Activated CD8-positive, alpha-beta memory T cell treated with anti-CD3 and anti-CD28 coated beads, Interleukin-2, amount 10 ng/mL, durations not matched to agents 7 days and 5 days (primary cell): ENCODE measurements at regions not wholly inside any gene's neighbourhood (a gene's known extent, or its start where the extent isn't known, plus 50 kb on each side); places are given as distances from the start of the nearest gene placed in this dataset.

ENCODE experiments used
- ATAC-seq: fragments of 150-1000 bp; cut with Tn5 transposase; one replicate; pipeline ENCODE4 v1.10.0; 2021; ENCODE audit warnings: moderate library complexity
- CTCF ChIA-PET: fragments of 350-600 bp; sonication (Branson Sonifier 250); formaldehyde crosslinking; loops from one replicate; lab custom pipeline; 2021; ENCODE audit warnings: antibody characterized with exemption; lab: Charles Lee
- DNase-seq: peaks from one replicate; pipeline ENCODE4 v3.0.0-alpha.2; 2020
- H3K27ac Mint-ChIP-seq: one replicate; pipeline ENCODE4 v1.8.0; 2021; ENCODE audit warnings: mild to moderate bottlenecking, mixed read lengths
- H3K27me3 Mint-ChIP-seq: one replicate; pipeline ENCODE4 v1.8.0; 2021; ENCODE audit warnings: mixed read lengths
- H3K36me3 Mint-ChIP-seq: one replicate; pipeline ENCODE4 v1.8.0; 2021; ENCODE audit warnings: mild to moderate bottlenecking, mixed read lengths
- H3K4me1 Mint-ChIP-seq: one replicate; pipeline ENCODE4 v1.8.0; 2021; ENCODE audit warnings: mixed read lengths
- H3K4me3 Mint-ChIP-seq: one replicate; pipeline ENCODE4 v1.8.0; 2021; ENCODE audit warnings: mild to moderate bottlenecking, moderate library complexity, mixed read lengths
- H3K9me3 Mint-ChIP-seq: one replicate; pipeline ENCODE4 v1.8.0; 2022; ENCODE audit warnings: low read depth, mixed read lengths

DNA sequence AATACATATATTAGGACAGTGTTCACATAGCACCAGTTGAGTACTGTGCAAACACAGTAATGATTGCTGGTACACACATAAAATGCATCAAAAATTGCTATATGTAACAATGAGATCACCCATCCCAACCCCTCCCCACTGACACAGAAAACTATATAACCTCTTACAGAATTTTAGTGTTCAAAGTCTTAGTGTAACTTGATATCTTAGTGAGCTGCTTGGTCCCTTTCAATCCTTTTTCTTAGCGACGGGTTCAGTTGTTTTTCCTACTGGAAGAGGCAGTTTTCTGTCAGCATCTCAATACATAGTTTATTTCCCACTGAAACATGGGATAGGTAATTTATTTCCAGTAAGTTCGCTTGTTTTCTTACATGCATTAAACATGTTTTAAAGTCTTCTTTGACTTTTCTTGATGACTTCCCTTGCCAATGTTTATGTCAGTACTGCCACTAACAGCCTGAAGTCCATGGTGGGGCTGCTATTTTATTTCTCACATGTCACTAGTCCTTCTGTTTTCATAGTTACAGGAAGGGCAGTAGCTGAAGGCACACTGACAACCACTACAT is 96.4 kb upstream of the FOXC1 start:
- Mint-ChIP-seq H3K4me1 (peaks cover 3% of the 10 kb centered on the region), H3K4me3 (no peak overlapping the region), H3K27ac (no peak overlapping the region), H3K27me3 (peaks cover 9% of the 10 kb centered on the region), H3K9me3 (no peaks in the 10 kb centered on the region), H3K36me3 (no peaks in the 10 kb centered on the region)
- no peak for ATAC-seq
- DNase-seq: no peak
- CTCF ChIA-PET: interaction anchor here (1.2 kb wide), 1 partner anchor 10 kb away, joined by 4 read pairs; no protein-coding TSS in a partner anchor

DNA sequence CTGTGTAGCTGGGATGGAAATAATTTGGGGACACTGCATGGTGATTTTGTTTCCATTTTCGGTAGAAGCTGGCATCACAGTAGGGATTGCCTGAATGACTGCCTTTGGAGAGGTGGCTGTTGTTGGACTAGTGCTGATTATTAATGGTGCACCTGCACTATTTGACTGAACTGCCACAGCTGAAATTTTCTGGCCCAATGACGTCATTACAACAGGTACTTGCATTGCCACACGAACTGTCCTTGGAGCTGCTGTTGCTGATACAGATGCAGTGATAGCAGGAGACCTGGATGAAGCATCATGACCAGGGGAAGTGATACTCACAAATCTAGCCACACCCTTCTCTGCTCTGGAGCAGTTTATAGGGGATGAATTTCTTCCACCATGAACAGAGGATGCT is 95.6 kb upstream of the FOXC1 start:
- H3K27ac Mint-ChIP-seq: no peak overlapping the region
- CTCF ChIA-PET: interaction anchor here (1.1 kb wide), 1 partner anchor 9 kb away, joined by 4 read pairs; no protein-coding TSS in a partner anchor
- H3K4me3 Mint-ChIP-seq: no peak overlapping the region
- ATAC-seq: no peak
- H3K4me1 Mint-ChIP-seq: peaks cover 3% of the 10 kb centered on the region
- no peak for DNase-seq
- H3K9me3 Mint-ChIP-seq: no peaks in the 10 kb centered on the region
- no peaks in the 10 kb centered on the region for H3K36me3 Mint-ChIP-seq
- peaks cover 9% of the 10 kb centered on the region for H3K27me3 Mint-ChIP-seq

DNA sequence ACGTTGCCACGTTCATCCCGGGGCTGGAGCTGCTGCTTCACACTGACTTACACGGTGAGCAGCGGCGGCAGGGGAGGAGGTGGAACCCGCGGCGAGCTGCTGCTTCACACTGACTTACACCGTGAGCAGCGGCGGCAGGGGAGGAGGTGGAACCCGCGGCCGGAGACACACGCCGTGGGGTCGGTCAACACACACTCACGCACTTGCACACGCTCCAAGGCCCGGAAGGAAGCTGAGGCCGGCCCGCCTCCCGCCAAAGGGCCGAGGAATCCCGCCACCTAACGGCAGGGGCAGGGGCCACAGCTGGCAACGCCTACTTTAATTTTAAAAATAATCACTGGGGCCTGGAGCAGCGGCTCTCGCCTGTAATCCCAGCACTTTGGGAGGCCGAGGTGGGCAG is 94.4 kb upstream of the FOXC1 start:
- no peak for DNase-seq
- CTCF ChIA-PET: no interaction called here
- no peak overlapping the region for H3K4me3 Mint-ChIP-seq

DNA sequence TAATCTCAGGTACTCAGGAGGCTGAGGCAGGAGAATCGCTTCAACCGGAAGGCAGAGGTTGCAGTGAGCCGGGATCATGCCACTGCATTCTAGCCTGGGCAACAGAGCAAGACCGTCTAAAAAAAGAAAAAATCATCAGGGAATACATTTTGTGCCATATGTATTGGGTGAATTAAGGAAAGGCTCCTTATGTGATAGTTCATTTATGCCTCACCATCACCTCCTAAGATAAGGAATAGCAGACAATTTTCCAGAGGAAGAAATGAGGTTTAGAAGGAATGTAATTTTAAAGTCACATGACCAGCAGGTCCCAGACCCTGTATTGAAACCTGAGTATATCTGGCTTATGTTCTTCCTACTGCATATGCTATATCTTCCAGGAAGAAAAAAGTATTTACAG is 93.9 kb upstream of the FOXC1 start:
- peaks cover 3% of the 10 kb centered on the region for H3K4me1 Mint-ChIP-seq
- no peaks in the 10 kb centered on the region for H3K36me3 Mint-ChIP-seq
- no peak for DNase-seq
- no peak overlapping the region for H3K27ac Mint-ChIP-seq
- H3K4me3 Mint-ChIP-seq: no peak overlapping the region
- ATAC-seq: no peak
- H3K9me3 Mint-ChIP-seq: no peaks in the 10 kb centered on the region
- peaks cover 9% of the 10 kb centered on the region for H3K27me3 Mint-ChIP-seq
- CTCF ChIA-PET: no interaction called here

More for the DNA sequence above, 94.4 kb upstream of the FOXC1 start:
- H3K4me1 Mint-ChIP-seq: peaks cover 3% of the 10 kb centered on the region
- no peaks in the 10 kb centered on the region for H3K36me3 Mint-ChIP-seq
- peaks cover 9% of the 10 kb centered on the region for H3K27me3 Mint-ChIP-seq
- no peak overlapping the region for H3K27ac Mint-ChIP-seq
- no peak for ATAC-seq
- no peaks in the 10 kb centered on the region for H3K9me3 Mint-ChIP-seq

DNA sequence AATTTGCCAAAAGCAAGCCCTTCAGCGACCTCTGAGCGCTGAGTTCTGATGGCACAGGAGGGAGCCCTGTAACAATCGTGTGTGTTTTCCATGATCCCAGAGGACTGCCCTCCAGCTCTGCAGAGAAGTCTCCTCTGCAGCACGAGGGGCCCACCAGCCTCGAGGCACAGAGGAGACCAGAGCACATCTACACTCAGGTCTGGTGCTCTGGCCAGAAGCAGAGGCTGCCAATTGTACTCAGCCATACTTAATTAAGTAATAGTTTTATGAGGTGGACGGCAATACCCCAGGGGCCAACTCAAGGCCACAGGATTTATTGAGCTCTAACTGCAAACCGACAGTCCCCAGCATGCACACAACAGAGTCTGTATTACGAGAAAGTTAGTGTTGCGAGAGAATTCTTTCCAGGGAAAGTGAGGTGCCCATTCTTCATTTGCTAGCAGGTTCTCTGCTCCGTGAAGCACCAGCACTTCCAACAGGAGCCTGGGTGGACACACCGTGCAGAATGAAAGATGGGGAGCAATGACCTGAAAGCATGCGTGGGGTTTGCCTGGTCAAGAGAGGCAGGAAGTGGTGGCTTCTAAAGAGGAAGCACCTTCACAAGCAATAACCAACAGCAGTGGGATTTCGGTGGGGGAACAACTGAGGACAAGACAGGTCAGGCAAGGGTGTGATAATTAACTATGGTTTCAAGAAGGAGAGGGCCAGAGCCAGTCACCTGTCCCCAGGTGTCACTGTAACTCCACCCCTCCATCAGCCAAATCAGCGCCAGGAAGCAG is 92.8 kb upstream of the FOXC1 start:
- Mint-ChIP-seq H3K4me3 (no peak overlapping the region), H3K4me1 (peaks cover 3% of the 10 kb centered on the region), H3K36me3 (no peaks in the 10 kb centered on the region), H3K27me3 (peaks cover 4% of the 10 kb centered on the region), H3K27ac (no peak overlapping the region), H3K9me3 (no peaks in the 10 kb centered on the region)
- CTCF ChIA-PET: no interaction called here
- ATAC-seq (no peak), DNase-seq (no peak)

DNA sequence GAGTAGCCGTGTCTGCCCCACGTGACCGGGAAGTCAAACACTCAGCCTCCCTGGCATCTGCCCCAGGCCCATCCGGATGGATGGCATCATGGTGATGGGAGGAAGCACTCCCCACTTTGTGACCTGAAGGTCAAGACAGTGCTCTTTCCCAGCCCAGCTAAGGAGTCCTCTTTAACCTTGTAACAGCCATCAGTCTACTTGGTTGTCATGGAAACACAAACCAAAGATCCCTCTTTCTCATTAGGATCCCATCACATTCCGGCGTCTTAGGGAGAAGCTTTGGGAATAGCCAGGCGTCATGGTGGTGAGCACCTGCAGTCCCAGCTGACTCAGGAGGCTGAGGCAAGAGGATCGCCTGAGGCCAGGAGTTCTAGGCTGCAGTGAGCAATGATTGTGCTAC is 90.9 kb upstream of the FOXC1 start:
- Mint-ChIP-seq H3K27me3 (peaks cover 9% of the 10 kb centered on the region), H3K4me3 (no peak overlapping the region), H3K4me1 (peaks cover 3% of the 10 kb centered on the region), H3K27ac (no peak overlapping the region), H3K9me3 (no peaks in the 10 kb centered on the region), H3K36me3 (no peaks in the 10 kb centered on the region)
- DNase-seq (no peak), ATAC-seq (no peak)
- CTCF ChIA-PET: no interaction called here

DNA sequence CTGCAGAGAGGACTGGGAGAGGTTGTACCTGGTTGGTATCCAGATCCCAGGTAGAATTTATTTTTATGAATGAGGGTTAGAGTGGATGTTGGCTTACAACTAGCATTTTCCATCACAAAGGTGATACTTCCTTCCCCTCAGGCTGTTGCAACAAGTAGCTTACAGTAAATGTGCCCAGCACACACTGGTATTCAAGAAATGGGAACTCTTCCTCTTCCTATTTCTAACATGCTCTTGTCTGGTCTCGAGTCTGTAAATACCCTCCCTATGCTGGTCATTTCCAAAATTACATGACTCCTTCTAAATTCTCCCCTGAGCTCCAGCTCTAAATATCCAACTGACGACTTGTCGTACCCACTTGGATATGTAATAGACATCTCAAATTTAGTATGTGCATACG is 90.1 kb upstream of the FOXC1 start:
- CTCF ChIA-PET: no interaction called here
- DNase-seq: no peak
- Mint-ChIP-seq H3K27ac (no peak overlapping the region), H3K9me3 (no peaks in the 10 kb centered on the region), H3K27me3 (peaks cover 12% of the 10 kb centered on the region), H3K36me3 (no peaks in the 10 kb centered on the region), H3K4me3 (no peak overlapping the region), H3K4me1 (peaks cover 9% of the 10 kb centered on the region)
- ATAC-seq: no peak

DNA sequence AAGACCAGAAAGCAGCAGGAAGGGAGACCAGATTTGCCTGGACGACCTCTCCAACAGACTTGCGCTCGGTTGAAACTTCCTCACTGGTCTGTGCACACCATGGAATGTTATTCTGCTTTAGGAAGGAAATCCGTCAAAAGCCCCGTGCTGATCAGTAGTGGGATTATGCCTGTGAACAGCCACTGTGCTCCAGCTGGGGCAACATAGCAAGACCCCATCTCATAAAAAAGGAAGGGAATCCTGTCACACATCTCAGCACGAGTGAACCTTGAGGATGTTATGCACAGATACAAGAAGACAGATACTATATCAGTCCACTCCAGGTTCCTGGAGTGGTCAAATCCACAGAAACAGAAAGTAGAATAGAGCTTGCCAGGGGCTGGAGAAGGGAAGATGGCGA is 86.9 kb upstream of the FOXC1 start:
- no peak for DNase-seq
- H3K4me1 Mint-ChIP-seq: peaks cover 23% of the 10 kb centered on the region
- no peak for ATAC-seq
- peaks cover 12% of the 10 kb centered on the region for H3K27me3 Mint-ChIP-seq
- H3K27ac Mint-ChIP-seq: no peak overlapping the region
- no peaks in the 10 kb centered on the region for H3K9me3 Mint-ChIP-seq
- CTCF ChIA-PET: interaction anchor here (1.2 to 1.7 kb wide), 5 partner anchors 8 to 55 kb away, joined by 3 to 4 read pairs (median 4); no protein-coding TSS in a partner anchor
- H3K36me3 Mint-ChIP-seq: no peaks in the 10 kb centered on the region
- no peak overlapping the region for H3K4me3 Mint-ChIP-seq

DNA sequence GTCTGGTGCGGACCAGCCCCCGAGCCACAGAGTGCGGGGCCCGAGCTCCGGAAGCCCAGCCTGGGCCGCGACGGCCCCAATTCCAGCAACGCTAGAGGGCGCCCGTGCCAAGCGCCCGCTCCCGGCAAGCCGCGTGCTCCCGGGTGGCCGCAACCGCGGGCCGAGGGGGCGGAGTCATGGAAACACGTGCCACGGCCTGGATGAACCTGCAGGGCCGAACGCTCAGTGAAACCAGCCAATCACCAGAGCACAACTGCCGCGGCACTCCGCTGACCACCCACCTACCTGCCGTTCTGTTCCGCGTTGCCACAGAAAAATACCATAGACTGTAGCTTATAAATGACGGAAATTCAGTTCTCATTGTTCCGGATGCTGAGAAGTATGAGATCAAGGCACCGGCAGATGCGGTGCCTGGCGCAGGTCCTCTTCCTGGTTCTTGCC is 85.7 kb upstream of the FOXC1 start:
- CTCF ChIA-PET: interaction anchor here (0.7 to 2.2 kb wide), 15 partner anchors 8 to 713 kb away, joined by 3 to 22 read pairs (median 4); no protein-coding TSS in a partner anchor
- ATAC-seq (peak; percentile 82), DNase-seq (peak; percentile 80)
- Mint-ChIP-seq H3K4me3 (peak overlapping the region; percentile 25), H3K36me3 (no peaks in the 10 kb centered on the region), H3K27ac (peak overlapping the region; percentile 75), H3K27me3 (peaks cover 15% of the 10 kb centered on the region), H3K4me1 (peaks cover 26% of the 10 kb centered on the region), H3K9me3 (no peaks in the 10 kb centered on the region)

DNA sequence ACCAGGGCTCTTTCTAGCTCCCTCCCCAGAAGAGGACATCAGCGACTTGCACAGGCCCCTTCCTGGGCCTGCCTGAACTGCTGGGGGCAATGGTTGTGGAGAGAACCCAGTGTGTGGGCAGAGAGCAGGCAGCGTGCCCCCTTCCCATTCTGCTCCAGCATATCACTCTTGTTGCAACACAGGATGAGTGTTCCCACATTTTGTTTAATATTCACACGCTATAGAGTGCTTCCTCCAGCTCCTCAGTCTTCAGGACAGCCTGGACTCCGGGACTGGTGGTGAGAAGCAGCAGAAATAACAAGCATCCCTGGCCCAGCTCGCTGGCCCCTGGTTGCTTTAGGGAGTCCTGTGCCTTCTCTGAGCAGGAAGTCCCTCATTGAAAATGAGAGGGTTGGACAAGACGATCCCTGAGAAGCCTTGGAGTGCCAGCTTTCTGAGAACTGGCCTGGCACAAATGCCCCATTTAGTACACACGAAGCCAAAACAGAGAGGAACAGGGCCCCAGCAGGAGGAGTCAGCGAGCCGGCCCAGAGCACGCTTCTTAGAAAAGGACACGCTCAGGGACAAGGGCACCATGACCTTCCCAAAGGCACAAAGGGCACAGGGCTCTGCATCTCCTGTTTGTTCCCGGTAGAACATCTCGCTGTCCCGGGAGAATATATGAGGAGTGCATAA is 84.2 kb upstream of the FOXC1 start:
- no peaks in the 10 kb centered on the region for H3K9me3 Mint-ChIP-seq
- DNase-seq: no peak
- no peak overlapping the region for H3K4me3 Mint-ChIP-seq
- H3K27me3 Mint-ChIP-seq: peaks cover 15% of the 10 kb centered on the region
- no peaks in the 10 kb centered on the region for H3K36me3 Mint-ChIP-seq
- CTCF ChIA-PET: interaction anchor here (0.6 to 2.2 kb wide), 6 partner anchors 25 to 85 kb away, joined by 3 to 14 read pairs (median 4); no protein-coding TSS in a partner anchor
- no peak for ATAC-seq
- H3K27ac Mint-ChIP-seq: no peak overlapping the region
- H3K4me1 Mint-ChIP-seq: peaks cover 26% of the 10 kb centered on the region

DNA sequence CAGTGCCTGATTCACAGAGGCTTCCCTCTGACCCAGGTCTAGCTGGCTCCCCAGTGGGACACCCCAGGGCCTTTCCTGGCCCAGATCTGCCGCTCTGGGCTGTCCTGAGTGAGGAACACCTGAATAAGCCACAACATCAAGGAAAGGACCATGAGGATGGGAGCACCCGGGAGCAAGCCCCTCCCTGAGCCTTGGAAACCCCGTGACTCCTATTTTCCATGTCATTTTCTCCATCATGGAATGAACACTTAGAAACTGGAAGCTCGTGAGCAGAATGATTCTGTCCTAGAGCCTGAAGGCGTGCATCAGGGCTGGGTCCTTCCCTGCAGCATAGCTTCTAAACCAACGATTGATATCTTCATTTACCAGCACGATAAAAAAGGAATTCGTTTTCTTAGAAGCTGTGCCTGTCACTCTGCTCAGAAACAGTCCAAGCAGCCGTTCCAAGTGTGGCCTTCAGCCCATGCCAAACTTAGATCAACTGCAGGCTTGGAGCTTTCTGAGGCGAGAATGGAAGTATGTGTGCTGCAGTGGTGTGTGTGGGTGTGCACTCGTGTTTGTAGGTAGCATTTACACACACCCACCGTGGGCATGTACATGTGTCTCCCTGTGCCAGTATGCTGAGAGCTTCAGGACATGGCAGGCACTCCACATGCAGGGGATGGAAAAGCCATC is 83.2 kb upstream of the FOXC1 start:
- H3K4me3 Mint-ChIP-seq: no peak overlapping the region
- no peaks in the 10 kb centered on the region for H3K36me3 Mint-ChIP-seq
- no peaks in the 10 kb centered on the region for H3K9me3 Mint-ChIP-seq
- no peak overlapping the region for H3K27ac Mint-ChIP-seq
- DNase-seq (no peak), ATAC-seq (no peak)
- peaks cover 26% of the 10 kb centered on the region for H3K4me1 Mint-ChIP-seq
- CTCF ChIA-PET: interaction anchor here (0.6 to 1.3 kb wide), 2 partner anchors 9 to 26 kb away, joined by 3 to 5 read pairs; no protein-coding TSS in a partner anchor
- peaks cover 15% of the 10 kb centered on the region for H3K27me3 Mint-ChIP-seq

DNA sequence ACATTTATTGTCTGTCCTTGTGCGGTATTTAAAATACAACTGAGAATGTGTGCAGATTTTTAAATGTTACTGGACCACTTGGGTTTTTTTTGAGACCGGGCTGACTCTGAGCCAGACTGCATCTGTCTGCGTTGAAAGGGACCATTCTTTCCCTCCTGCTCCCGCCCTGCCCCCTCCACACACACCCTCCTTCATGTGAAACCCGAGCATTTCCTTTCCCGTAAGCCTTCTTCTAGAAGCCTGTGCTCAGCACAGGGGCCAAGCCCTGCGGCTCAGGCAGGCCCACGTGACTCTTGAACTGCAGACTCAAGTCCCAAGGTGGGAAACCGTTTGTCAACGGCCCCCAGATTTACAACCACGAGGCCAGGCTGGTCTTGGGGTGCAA is 82.7 kb upstream of the FOXC1 start:
- ATAC-seq: peak; percentile 56
- no peaks in the 10 kb centered on the region for H3K9me3 Mint-ChIP-seq
- H3K27me3 Mint-ChIP-seq: peaks cover 12% of the 10 kb centered on the region
- no peaks in the 10 kb centered on the region for H3K36me3 Mint-ChIP-seq
- H3K4me3 Mint-ChIP-seq: no peak overlapping the region
- peak overlapping the region; percentile 65 for H3K27ac Mint-ChIP-seq
- CTCF ChIA-PET: interaction anchor here (0.6 to 1.1 kb wide), 3 partner anchors 8 to 28 kb away, joined by 3 to 4 read pairs (median 3); no protein-coding TSS in a partner anchor
- peaks cover 26% of the 10 kb centered on the region for H3K4me1 Mint-ChIP-seq
- DNase-seq: peak; percentile 56

DNA sequence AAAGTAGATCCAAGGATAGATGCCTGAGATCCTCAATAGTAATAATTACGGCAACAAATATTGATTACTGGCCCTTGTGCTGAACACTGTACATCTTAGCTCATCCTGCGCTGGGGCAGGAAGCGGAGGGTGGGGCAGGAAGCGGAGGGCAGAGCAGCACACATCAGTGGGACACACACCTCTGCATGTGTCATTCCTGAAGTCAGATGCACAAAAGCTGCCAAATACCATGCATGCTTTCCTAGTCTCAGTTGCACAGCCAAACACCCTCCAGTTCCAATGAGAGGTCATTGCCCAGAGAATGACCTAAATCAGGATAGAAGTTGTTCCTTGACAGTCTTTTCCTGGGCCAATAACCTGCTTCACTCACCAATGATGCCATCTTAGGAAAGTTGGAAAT is 74.4 kb upstream of the FOXC1 start:
- DNase-seq (peak; percentile 64), ATAC-seq (peak; percentile 81)
- no peak overlapping the region for H3K27ac Mint-ChIP-seq
- H3K36me3 Mint-ChIP-seq: no peaks in the 10 kb centered on the region
- CTCF ChIA-PET: interaction anchor here (0.7 to 1.4 kb wide), 3 partner anchors 9 to 17 kb away, joined by 3 to 7 read pairs (median 3); no protein-coding TSS in a partner anchor
- H3K9me3 Mint-ChIP-seq: no peaks in the 10 kb centered on the region
- H3K27me3 Mint-ChIP-seq: no peaks in the 10 kb centered on the region
- peaks cover 11% of the 10 kb centered on the region for H3K4me1 Mint-ChIP-seq
- no peak overlapping the region for H3K4me3 Mint-ChIP-seq
